HG02610 (cell line): ENCODE measurements at regions not wholly inside any gene's neighbourhood (a gene's known extent, or its start where the extent isn't known, plus 50 kb on each side); places are given as distances from the start of the nearest gene placed in this dataset.
"Not testable (repeated sequence)": the region's sequence is repeated elsewhere in the genome, so short reads cannot be mapped to it uniquely, and the experiment has no call there.

Source experiments
- ATAC-seq: cut with Tn5 transposase; IDR thresholded peaks from one replicate; pipeline ENCODE4 v1.9.1; 2021; ENCODE audit warnings: mild to moderate bottlenecking, moderate library complexity; ENCODE audit not compliant: unreplicated experiment

DNA sequence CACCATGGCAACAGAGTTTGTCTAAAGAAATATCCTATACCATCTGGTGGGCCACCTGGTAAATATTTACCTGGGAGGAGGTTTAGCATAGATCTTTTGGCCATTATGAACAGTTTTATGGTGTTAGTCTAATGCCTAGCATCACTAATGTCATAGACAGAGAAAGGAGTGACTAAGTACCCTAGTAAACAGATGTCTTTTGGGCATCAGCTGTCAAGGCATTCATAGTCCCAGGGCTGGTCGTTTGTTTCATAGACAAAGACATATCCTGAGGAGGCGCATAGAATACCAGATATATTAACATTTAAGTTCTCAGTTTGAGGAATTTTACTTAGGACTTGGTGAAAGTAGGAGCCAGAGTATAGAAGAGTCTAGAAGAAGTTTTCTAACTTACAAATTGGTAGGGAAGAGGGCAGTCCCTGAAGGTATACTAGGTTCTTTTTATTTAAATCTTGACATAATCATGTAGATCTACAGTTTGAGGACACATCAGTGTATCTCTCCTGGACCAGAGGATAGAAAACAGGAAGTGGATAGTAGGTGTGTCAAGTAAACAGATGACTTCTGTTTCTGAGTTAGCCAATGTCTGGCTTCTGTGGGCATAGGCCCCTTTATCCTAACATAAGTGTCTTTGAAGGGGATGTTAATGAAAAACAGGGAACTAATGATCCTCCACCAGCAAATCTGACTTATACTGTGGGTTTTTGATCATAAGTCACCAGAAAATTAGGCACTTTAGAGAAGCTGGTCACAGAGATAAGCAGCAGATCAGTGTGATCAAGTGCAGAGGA is 105.0 kb upstream of the PRSS3 start:
- ATAC-seq: no peak

GRCh38 chr9:33695299-33695698 is 100.1 kb upstream of the PRSS3 start:
- ATAC-seq: no peak

DNA sequence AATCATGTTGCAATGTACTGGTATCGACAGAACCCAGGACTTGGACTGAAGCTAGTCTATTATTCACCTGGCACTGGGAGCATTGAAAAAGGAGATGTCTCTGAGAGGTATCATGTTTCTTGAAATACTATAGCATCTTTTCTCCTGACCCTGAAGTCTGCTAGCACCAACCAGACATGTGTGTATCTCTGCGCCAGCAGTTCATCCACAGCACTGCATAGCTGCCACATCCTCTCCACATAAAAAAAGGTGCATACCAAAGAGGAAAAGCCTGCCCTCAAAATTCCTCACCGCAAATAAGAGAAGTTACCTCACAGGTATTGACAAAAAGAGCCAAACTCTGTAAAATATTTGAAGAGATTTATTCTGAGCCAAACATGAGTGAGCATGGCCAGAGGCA is 99.5 kb upstream of the PRSS3 start:
- no peak for ATAC-seq

GRCh38 chr9:33697171-33697570 is 98.2 kb upstream of the PRSS3 start:
- ATAC-seq: no peak

DNA sequence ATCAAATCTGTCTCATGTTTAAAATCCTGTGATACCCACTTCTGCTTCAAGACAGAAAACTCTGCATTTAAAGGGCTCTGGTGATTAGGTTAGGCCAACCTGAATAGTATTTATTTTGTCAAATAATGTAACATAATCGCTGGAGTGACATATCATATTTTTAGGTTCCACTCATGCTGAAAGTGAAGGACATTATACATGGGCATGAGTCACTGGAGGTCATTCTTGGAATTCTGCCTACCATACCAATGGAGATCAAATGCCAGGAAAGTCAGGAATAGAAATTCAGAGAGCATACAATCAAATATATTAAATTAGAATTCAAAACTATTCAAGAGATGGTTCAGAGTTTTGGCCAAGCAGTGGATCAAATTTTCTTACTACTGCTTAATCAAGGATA is 97.1 kb upstream of the PRSS3 start:
- ATAC-seq: no peak

GRCh38 chr9:33700940-33701339 is 94.4 kb upstream of the PRSS3 start:
- not testable (repeated sequence) for ATAC-seq

- no peak for ATAC-seq
Observed at GRCh38 chr9:33703430-33704102, 91.8 kb upstream of the PRSS3 start.

DNA sequence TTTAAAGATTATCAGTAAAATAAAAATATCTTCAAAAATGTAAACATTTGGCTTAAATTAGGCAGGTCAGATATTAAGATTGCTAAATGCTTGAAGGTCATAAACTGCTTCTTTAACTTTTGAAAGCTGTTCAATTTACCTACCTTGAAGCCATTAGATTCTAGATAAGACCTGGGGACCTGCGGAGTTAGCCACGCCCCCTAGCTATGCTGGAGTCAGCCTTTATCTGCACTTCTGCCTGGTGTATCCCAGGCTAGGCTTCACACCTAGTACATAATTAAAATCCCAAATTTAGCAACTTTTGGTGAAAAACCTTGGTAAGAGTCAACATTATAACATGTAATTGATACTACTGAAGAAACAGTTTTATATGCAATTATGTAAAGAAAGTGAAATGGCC is 89.9 kb upstream of the PRSS3 start:
- ATAC-seq: not testable (repeated sequence)

DNA sequence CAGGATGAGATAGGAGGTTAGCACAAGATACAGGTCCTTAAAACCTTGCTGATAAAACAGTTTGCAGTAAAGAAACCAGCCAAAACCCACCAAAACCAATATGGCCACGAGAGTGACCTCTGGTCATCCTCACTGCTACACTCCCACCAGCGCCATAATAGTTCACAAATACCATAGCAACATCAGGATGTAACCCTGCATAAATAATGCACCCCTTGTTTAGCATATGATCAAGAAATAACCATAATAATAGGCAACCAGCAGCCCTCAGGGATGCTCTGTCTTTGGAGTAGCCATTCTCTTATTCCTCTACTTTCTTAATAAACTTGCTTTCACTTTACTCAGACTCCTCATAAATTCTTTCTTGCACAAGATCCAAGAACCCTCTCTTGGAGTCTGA is 86.9 kb upstream of the PRSS3 start:
- no peak for ATAC-seq

DNA sequence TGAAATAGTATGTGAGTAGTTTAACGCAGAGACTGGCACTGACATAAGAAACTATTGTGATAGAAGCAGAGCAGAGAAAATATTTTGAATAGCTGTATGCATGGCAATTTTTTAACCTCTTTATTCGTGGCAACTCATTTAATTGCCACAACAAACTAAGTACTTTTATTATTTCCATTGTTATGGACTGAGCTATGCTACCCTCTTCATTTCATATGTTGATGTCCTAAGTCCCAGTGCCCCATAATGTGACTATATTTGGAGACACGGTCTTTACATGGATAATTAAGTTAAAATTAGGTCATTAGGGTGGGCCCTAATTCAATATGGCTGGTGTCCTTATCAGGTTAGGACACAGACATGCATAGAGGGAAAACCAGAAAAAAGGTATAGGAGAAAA is 86.1 kb upstream of the PRSS3 start:
- no peak for ATAC-seq

DNA sequence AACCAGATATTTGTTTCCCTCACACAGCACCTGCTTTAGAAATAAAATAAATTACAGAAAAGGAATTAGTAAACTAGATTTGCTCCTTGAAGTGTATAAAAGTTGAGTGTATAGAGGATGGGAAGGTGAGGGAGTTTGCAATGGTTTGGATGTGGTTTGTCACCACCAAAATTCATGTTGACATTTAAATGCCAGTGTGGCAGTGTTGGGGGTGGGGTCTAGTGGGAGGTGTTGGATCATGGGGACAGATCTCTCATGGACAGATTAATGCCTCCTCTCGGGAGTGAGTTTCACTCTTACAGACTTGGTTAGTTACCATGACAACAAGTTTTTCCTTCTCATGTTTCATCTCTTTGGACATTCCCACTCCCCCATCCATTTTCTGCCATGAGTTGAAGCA is 83.9 kb upstream of the PRSS3 start:
- not testable (repeated sequence) for ATAC-seq

- no peak for ATAC-seq
Observed at GRCh38 chr9:33714989-33715388, 80.4 kb upstream of the PRSS3 start.

DNA sequence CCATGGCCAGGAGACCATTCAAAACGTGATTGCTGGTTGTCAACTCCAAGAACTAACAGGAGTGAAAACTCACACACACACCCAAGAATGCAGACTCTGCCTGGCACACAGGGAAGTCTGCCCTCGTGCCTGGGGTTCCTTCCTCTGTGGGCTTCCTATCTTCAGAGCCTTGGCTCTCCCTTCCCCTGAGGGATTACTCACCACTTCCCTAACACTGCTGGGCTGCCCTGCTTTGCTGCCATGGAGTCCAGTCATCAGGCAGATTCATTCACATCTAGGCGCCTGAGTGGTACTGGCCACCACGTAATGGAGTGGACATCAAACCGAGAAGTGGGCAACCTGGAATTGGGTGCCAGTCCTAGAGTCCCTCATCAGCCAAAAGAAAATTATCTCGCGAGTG is 76.4 kb upstream of the PRSS3 start:
- no peak for ATAC-seq

DNA sequence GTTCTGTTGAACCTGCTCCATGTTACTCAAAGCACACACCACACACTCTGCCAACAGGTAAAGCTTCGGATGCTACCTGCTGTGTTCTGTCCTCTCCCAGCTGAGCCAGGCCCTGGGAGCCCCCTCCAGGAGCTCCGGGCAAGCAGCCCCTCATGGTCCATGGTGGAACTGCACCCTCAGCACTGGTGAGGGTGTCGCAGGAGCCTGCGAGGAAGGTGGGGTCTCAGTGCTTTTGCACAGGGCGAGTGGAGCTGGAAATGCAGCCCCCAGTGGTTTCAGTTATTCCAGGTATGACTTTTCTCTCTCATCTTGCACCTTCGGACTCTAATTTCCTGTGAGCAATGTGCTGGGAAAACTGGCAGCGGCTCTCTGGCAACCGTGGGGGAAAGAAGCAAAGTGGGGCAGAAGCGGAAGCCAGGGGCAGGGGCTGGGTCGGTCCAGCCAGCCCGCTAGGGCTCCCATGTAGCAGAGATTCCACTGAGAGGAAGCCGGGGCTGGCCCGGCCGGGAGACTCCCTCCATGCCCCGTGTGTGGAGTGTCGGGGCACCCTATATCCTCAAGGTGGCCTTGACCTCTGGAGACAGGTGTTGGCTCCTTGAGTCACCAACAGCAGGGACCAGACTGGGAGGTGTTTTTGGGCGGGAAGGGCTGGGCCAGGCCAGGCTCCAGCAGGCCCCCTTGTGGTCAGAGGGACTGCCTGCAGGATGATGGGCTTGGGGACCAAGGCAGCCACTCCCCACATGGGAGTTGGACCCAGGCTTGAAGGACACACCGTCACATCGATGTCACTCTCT is 75.6 kb upstream of the PRSS3 start:
- ATAC-seq: no peak

DNA sequence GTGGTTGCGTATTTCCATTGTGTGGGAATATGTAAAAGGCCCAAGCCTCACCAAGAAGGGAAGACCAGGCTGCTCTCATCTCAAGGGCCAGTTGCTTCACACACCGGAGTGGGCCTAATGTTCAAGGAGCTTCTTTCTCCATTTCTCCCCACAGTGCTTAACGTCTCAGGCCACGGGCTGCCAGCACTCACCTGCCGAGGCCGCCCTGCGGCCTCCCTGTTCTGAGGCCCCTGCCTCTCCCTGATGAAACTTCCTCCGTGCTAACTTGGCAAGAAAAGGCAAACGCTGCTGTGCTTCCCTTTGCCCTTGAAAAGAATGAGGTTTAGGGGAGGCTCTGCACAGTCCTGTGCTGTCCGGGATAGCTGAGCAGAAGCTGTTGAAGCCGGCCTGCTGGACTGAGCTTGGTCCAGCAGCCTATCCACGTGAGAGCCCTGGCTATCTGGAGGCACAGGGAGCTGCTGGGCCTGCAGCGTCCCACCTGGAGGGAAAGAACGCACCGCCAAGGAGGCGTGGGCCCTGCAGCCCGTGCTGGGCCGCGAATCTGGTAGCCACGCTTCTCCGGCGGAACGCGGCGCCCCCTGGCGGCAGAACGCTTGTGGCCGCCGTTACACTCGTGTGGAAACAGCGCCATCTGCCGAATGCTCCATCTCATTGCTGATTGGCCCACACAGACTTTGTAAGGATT is 73.5 kb upstream of the PRSS3 start:
- peak; percentile 73 for ATAC-seq

DNA sequence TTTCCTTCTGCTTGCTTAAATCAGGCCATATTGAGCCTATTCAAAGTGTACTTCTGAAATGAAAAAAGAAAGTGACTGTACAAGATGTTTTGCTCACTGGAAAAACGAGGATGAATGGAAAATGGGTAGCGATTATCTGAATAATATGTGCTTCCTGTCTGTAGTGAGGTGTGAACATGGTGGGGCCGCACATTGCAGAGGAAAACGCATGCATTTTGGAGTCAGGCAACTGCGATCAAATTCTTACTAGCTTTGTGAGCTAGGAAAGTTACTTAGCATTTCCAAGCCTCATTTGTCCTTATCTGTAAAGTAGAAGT is 73.0 kb upstream of the PRSS3 start:
- ATAC-seq: no peak

DNA sequence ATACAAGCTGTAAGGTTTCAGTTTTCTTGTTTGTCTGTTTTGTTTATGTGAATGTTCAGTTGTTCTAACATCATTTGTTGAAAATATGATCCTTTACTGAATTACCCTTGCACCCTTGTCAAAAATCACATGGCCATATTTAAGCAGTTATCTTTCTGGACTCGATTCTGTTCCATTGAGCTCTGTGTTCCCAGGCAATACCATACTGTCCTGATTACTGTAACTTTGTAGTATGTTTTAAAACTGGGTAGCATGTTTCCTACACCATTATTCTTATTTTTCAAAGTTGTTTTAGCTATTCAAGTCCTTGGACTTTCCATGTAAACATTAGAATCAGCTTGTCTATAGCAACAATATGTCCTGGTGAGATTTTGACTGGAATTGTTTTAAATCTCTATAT is 66.7 kb upstream of the PRSS3 start:
- no peak for ATAC-seq

DNA sequence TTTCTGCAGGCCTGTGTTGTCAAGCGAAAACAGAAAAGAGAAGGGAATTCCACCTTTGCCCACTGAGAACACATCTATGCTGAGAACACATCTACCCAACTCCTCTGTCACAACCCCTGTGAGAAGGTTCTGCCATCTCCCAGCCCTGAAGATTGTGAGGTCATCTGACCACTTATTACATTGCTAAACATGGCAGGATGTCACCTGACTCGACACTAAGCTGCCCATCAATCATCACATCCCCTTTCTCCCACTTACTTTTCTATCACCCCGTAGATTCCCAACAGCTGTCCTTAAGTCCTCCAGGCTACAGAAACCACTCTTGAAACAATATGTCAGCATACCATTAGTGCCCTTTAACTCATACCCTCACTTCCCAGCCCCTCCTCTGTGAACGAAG is 64.2 kb upstream of the PRSS3 start:
- ATAC-seq: no peak

DNA sequence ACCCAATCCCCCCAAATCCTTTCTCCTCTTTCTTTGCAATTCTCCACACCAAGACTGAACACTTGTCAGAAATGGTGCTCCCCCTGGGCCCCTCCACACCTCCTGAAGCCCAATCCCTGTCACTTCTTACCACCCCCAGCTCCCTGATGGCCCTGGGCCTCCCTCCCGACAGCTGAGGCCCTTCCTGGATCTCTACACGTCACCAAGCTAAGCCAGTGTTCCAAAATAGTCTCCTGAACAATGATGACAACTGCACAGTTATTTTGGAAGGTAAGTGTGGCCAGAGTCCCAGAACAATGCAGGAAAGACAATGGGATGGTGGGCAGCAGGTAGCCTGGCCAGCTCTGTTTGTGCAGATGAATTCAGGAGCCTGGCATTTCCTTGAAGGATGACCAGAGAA is 63.7 kb upstream of the PRSS3 start:
- ATAC-seq: no peak

GRCh38 chr9:33734247-33734940 is 61.0 kb upstream of the PRSS3 start:
- not testable (repeated sequence) for ATAC-seq
